ENCODE measurements at regions not wholly inside any gene's neighbourhood (a gene's known extent, or its start where the extent isn't known, plus 50 kb on each side); places are given as distances from the start of the nearest gene placed in this dataset.
"Not testable (repeated sequence)": the region's sequence is repeated elsewhere in the genome, so short reads cannot be mapped to it uniquely, and the experiment has no call there.

DNA sequence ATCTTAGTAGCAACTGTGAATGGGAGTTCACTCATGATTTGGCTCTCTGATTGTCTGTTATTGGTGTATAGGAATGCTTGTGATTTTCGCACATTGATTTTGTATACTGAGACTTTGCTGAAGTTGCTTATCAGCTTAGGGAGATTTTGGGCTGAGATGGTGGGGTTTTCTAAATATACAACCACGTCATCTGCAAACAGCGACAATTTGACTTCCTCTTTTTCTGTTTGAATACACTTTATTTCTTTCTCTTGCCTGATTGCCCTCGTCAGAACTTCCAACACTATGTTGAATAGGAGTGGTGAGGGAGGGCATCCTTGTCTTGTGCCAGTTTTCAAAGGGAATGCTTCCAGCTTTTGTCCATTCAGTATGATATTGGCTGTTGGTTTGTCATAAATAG is 1883.1 kb upstream of the TENM3 start:
- not testable (repeated sequence) for DNase-seq

- DNase-seq, result no peak
These were observed 1879.4 kb upstream of the TENM3 start for GRCh38 chr4:180363815-180364214.

- DNase-seq, result no peak
These were observed 1870.5 kb upstream of the TENM3 start for GRCh38 chr4:180372691-180373090.

GRCh38 chr4:180377741-180378140 is 1865.5 kb upstream of the TENM3 start:
- DNase-seq, result no peak

GRCh38 chr4:180380733-180381132 is 1862.5 kb upstream of the TENM3 start:
- DNase-seq, result no peak

- DNase-seq, result no peak
These were observed 1851.6 kb upstream of the TENM3 start for GRCh38 chr4:180391613-180392012.

DNA sequence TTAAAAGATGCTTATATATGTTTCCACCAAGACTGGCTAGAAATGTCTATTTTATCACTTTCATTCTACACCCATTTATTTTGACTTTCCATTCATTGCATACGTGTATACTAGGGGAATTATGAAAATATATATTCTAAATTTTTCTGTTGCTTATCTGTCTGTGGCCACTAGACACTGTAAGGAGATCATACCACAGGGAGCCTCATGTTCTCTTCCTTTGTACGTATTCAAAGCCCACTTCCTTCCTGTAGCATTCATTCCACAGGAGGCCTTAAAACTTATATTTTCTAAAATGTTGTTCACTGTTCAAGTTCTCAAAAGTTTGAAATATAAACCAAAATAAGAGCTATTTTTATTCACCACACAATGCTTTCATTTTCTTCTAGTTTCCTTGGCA is 1848.9 kb upstream of the TENM3 start:
- no peak for DNase-seq

DNA sequence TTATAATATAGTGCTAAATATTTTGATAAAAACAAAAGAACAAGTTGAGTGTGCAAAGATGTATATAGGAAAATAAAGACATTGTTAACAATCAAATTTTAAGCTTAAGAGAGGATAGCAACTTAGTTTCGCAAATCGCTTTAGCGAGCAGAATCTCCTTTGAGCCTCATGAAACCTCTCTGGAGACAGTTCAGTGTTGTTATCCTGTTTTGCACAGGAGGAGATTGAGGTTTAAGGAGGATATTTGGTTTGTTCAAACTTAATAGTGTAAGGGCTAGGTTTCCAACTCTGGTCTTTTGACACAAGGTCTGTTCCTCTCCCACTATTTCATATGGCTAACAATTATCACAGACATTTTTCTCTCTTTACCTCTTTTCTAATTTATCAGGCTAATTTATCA is 1848.5 kb upstream of the TENM3 start:
- no peak for DNase-seq

DNA sequence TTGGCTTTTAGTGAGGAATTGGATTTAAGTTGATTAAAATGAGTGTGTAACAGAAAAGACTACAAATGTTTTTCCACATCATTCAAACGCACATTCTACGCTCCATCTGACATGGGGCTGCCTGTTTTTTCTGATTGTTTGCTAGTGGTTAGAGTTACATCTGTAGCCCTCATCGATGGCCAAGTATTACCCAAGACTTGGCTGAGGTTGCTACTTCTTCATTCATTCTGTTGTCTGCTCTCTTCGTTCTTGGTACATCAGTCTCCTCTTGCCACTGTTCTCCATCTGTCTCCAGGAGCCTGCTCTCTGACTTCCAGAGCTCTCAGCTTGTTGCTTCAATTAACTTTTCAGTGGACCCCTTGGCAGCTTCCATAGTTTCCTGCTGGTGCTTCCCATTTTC is 1844.6 kb upstream of the TENM3 start:
- DNase-seq, result no peak

DNA sequence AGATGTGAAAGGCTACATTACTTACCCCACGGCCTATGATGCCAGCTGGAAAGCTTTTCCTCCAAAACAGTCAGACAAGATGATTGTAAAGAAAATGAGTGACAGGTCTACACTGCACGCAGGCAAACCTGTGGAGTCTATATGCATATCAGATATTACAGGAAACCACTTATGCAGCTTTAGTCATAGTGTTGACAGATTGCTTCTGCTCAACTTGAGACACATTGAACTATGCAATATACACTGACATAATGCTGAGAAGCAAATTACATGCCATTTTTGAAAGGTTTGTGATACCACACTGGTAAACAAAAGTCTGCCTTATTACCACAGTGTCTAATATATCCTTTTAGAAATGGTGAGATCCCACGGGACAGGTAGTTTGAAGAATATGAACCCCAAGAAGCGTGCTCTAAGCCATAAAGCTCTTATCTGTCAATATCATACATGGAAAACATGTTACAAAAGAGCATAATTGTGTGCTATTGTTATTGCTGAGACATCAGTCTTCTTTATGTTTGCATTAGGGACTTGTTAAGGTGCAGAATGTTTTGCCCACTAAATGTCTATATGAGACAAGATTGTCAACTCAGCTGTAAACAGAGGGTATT is 1835.8 kb upstream of the TENM3 start:
- no peak for DNase-seq

GRCh38 chr4:180418819-180419531 is 1824.2 kb upstream of the TENM3 start:
- DNase-seq, result no peak

DNA sequence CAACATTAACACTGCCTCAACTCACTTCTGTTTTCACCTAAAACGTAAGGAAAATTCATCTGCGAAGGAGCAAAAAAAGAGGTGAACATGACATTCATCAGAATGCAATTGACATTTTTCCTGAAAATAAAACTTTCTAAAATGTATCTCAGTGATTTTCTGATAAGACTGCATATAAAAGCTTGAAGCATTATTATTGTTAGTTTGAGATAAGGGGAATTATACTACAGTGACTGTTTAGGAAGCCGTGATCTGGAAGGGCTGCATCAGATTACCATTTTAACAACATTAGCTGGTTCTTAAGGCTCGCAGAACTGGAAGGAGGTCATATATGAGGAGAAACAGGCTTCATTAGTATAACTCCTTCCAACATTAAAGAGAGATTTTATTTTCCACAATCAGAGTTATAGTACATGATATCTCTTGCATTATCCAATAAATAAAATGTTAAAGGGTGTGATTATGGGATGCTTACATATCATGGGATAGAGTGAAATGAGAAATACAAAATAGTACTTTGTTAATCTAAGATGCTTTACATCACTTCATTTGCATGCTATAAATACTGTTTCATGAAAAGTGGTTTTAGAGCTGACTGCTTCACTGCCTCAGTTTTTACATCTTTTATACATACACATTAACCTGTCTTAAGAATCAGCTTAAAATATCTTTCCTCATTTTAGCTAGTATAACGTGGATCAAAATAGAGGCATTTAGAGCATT is 1820.1 kb upstream of the TENM3 start:
- DNase-seq, result no peak

- no peak for DNase-seq
These were observed 1819.5 kb upstream of the TENM3 start for GRCh38 chr4:180423712-180424057.

GRCh38 chr4:180426938-180427337 is 1816.3 kb upstream of the TENM3 start:
- DNase-seq, result no peak

- DNase-seq, result no peak
These were observed 1812.9 kb upstream of the TENM3 start for GRCh38 chr4:180430283-180430682.

GRCh38 chr4:180434131-180434895 is 1808.9 kb upstream of the TENM3 start:
- no peak for DNase-seq

GRCh38 chr4:180436361-180436760 is 1806.8 kb upstream of the TENM3 start:
- no peak for DNase-seq

- DNase-seq, result no peak
These were observed 1805.6 kb upstream of the TENM3 start for GRCh38 chr4:180437601-180438000.

DNA sequence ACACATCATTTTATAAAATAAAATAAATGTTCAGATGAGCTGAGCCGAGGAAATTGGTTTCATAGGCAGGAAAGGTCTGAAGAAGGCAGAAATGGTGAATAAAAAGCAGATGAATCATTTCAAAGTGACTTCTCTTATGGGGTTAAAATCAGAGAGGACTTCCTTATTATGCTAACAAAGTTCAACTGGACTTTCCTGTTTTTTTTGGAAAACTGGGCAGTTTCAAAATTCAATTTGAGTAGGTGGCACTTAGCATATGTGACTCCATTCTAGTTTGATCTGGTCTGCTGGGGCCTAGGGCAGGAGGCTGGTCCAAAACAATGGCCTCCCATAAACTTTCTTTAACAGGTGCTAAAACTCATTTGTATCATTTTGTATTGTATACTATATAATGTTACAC is 1794.9 kb upstream of the TENM3 start:
- DNase-seq, result no peak

- no peak for DNase-seq
These were observed 1793.7 kb upstream of the TENM3 start for GRCh38 chr4:180449395-180449956.

DNA sequence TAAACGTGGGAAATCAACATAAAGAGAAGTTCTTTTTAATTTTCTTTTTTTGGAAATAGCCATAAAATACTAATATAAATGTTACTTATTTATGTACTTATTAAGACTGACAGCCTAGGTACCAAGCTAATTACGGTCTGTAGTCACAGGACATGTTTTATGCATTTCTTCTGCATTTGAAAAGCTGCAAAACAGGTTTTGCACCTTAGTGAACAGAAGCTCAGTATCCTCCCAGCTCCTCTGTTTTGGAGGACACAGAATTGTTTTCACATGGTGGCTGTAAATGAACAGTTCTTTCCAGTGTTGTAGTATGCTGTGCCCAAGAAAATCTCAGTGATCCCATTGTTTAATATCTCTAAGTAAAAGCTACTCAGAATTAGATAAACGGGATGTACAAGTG is 1788.0 kb upstream of the TENM3 start:
- no peak for DNase-seq

DNA sequence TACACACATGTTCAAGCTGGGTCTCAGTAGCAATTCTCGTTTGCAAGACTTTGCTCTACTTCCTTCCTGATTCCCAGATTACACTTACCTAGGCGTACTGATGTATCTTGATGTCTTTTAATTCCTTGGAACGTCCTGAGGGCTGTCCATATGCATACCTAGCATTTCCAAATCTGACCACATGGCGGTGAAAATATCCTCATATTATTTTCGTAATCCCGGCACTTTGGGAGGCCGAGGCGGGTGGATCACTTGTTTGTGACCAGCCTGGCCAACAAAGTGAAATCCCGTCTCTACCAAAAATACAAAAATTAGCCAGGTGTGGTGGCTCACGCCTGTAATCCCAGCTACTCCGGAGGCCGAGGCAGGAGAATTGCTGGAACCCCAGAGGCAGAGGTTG is 1786.3 kb upstream of the TENM3 start:
- no peak for DNase-seq

DNA sequence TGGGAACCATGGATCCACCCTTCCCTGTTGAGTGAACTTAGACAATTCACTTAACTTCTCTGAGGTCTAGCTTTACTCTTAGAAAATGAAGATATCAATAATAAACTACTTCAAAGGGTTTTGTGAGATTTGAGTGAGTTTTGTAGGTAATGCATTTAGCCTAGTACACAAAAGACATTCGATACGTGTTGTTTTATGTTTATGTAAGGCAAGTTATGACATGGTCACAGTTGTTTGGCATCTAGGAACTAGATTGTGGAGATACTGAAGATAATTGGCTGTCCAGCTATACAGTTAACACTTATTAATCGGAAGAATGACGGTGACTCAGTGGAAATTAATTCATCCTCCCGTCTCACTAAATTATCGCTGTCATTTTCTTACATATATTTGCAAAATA is 1781.1 kb upstream of the TENM3 start:
- no peak for DNase-seq
